Adrenal gland (tissue), 5 donors: ENCODE measurements at regions not wholly inside any gene's neighbourhood (a gene's known extent, or its start where the extent isn't known, plus 50 kb on each side); places are given as distances from the start of the nearest gene placed in this dataset.

Experiments
- CTCF ChIP-seq, 6 experiments: fragments of 450-650 bp in 4 of 6; fragments of 200-600 bp in 2 of 6; sonication (generic) in 1 of 6; IDR thresholded peaks; 1 replicate in 5 of 6; 2 replicates in 1 of 6; pipeline versions ENCODE4 v1.5.1 to v1.8.0; 2016 to 2021; ENCODE audit warnings: antibody characterized with exemption in 6 of 6, mild to moderate bottlenecking in 2 of 6, moderate library complexity in 1 of 6
- POLR2A ChIP-seq, 2 donors: fragments of 450-650 bp; IDR thresholded peaks; one replicate each; pipeline ENCODE4 v1.6.1; 2017; ENCODE audit warnings: antibody characterized with exemption in 2 of 2, mild to moderate bottlenecking in 2 of 2, moderate library complexity in 1 of 2
- donor health status: DM: no; HTN: no; CAD: no.

- TF ChIP-seq CTCF (IDR thresholded peaks at IDR 0.05) (no peak), POLR2A (IDR thresholded peaks at IDR 0.05) (no peak)
Measured at GRCh38 chr2:150605664-150606063, 118.2 kb upstream of the RND3 start.
